Sigmoid colon (tissue), 4 donors: ENCODE measurements at regions not wholly inside any gene's neighbourhood (a gene's known extent, or its start where the extent isn't known, plus 50 kb on each side); places are given as distances from the start of the nearest gene placed in this dataset.

ENCODE experiments used
- CTCF ChIP-seq, 4 experiments: fragments of 450-650 bp in 3 of 4; fragments of 200-600 bp in 1 of 4; IDR thresholded peaks; one replicate each; pipeline ENCODE4 v1.5.1; 2016 to 2019; ENCODE audit warnings: antibody characterized with exemption in 4 of 4, mild to moderate bottlenecking in 3 of 4, moderate library complexity in 2 of 4
- EP300 ChIP-seq, 4 donors: sonication (generic); formaldehyde crosslinking; IDR thresholded peaks; one replicate each; pipeline ENCODE4 v1.6.1; 2017; ENCODE audit warnings: antibody characterized with exemption in 4 of 4
- POLR2A ChIP-seq, 2 donors: fragments of 450-650 bp; IDR thresholded peaks; one replicate each; pipeline ENCODE4 v1.6.1; 2016; ENCODE audit warnings: antibody characterized with exemption in 2 of 2, mild to moderate bottlenecking in 2 of 2, moderate library complexity in 2 of 2

- no peak for TF ChIP-seq CTCF (IDR thresholded peaks at IDR 0.05)
- no peak for TF ChIP-seq EP300 (IDR thresholded peaks at IDR 0.05)
- TF ChIP-seq POLR2A (IDR thresholded peaks at IDR 0.05): no peak
Observed at GRCh38 chr16:6709736-6710135, 622.9 kb upstream of the RBFOX1 start.
